ENCODE measurements at regions not wholly inside any gene's neighbourhood (a gene's known extent, or its start where the extent isn't known, plus 50 kb on each side); places are given as distances from the start of the nearest gene placed in this dataset.

DNA sequence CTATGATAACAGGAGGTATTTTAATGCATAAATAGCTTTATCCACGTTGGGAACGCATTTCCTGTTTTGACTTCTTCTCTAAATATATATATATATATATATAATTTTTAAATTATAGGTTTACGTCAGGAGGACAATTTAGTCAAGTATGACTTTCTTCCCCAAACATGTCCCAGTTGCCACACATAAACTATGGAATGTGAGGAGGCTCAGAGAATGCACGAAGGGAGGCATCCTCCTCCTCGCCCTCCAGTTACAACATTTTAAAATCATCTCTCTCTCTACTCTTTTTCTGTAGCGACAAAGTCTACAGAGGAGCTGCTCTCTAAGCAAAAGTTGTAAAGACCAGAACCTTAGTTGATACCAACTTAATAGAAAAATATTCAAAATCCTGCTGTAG lies 106.9 kb upstream of the LYZL1 start:
- no peak for ATAC-seq
- H3K4me3 ChIP-seq: no peak overlapping the region
- DNase-seq: no peak

DNA sequence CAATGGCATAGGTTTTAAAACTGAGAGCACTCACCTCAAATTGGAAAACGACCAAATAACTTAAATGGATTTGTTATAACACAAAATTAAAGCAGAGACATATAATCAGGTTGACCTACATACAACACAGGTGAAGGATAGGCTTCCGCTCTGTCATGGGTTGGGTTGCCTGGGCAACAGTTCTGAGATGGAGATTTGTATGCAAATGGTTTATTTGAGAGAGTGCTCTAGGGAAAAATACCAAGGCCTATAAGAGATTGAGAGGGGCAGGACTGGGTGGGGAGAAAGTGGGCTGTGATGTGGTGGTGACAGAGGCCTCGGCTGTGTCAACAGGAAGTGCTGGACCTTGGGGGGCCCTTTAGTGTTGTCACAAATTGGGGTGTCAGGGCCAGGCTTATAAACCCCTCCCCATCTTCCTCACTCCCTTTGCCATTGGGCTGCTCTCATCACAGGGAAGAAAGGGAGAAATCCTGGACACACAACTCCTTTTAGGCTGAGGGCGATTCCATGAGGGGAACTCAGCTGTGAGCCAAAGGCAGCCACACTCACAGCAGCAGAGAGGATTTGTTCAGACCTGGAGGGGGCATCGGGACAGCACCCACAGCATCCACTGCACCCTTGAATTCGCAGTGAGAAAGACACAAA lies 105.4 kb upstream of the LYZL1 start:
- DNase-seq (no peak), ATAC-seq (no peak)
- no peaks in the 10 kb centered on the region for H3K4me1 ChIP-seq
- TF ChIP-seq, protein P1, sequence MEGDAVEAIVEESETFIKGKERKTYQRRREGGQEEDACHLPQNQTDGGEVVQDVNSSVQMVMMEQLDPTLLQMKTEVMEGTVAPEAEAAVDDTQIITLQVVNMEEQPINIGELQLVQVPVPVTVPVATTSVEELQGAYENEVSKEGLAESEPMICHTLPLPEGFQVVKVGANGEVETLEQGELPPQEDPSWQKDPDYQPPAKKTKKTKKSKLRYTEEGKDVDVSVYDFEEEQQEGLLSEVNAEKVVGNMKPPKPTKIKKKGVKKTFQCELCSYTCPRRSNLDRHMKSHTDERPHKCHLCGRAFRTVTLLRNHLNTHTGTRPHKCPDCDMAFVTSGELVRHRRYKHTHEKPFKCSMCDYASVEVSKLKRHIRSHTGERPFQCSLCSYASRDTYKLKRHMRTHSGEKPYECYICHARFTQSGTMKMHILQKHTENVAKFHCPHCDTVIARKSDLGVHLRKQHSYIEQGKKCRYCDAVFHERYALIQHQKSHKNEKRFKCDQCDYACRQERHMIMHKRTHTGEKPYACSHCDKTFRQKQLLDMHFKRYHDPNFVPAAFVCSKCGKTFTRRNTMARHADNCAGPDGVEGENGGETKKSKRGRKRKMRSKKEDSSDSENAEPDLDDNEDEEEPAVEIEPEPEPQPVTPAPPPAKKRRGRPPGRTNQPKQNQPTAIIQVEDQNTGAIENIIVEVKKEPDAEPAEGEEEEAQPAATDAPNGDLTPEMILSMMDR (IDR thresholded peaks at IDR 0.05): no peak
- no peak overlapping the region for H3K4me3 ChIP-seq
- no peaks in the 10 kb centered on the region for H3K9me3 ChIP-seq
- H3K27ac ChIP-seq: no peak overlapping the region
- no peaks in the 10 kb centered on the region for H3K36me3 ChIP-seq
- intact Hi-C loops (cut with DNase I): no loop called here
- H3K27me3 ChIP-seq (ENCODE audit: low read depth): no peaks in the 10 kb centered on the region

More for the DNA sequence above, 106.9 kb upstream of the LYZL1 start:
- no peaks in the 10 kb centered on the region for H3K4me1 ChIP-seq
- H3K36me3 ChIP-seq: no peaks in the 10 kb centered on the region
- no peak overlapping the region for H3K27ac ChIP-seq
- H3K27me3 ChIP-seq (ENCODE audit: low read depth): no peaks in the 10 kb centered on the region
- H3K9me3 ChIP-seq: no peaks in the 10 kb centered on the region
- TF ChIP-seq, protein P1 (IDR thresholded peaks at IDR 0.05): no peak
- intact Hi-C loops (cut with DNase I): no loop called here

DNA sequence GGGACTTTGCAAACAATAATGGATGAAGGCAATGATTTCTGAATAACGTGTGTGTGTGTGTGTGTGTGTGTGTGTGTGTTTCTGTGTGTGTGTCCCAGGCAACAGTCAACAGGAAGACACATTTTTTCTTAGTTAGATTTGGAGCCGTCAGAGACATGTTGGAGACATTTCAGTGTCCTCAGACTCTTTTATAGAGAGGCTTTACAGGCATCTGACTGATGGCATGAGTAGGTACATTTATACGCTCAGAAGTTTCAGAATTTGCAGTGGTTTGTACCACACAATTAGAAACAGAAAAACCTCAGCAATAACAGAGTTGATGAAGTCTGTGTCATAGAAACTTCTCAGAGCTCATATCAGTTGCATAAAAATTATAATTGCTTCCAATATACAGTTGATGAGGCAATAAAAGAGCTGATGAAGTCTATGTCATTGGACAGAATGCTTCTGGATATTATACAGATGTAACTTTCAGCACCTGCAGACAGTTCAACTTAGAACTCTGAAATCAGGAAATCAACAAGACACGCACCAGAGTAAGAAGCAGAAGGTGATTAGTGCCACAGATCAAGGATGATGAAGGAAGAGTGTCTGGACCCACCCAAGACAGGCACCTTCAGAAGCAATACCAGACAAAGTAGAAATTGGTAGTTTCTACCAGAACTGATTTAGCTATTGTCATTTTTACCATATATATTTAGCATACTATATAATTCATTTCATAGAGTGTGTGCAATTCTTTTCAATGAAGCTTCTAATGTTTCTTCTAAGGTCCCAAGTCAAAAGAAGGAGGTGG lies 104.5 kb upstream of the LYZL1 start:
- Histone ChIP-seq H3K4me3 (no peak overlapping the region), H3K4me1 (no peaks in the 10 kb centered on the region), H3K27me3 (ENCODE audit: low read depth) (no peaks in the 10 kb centered on the region), H3K9me3 (no peaks in the 10 kb centered on the region), H3K36me3 (no peaks in the 10 kb centered on the region), H3K27ac (no peak overlapping the region)
- intact Hi-C loops (cut with DNase I): no loop called here
- DNase-seq: no peak
- TF ChIP-seq, protein P1 (IDR thresholded peaks at IDR 0.05): no peak
- no peak for ATAC-seq

DNA sequence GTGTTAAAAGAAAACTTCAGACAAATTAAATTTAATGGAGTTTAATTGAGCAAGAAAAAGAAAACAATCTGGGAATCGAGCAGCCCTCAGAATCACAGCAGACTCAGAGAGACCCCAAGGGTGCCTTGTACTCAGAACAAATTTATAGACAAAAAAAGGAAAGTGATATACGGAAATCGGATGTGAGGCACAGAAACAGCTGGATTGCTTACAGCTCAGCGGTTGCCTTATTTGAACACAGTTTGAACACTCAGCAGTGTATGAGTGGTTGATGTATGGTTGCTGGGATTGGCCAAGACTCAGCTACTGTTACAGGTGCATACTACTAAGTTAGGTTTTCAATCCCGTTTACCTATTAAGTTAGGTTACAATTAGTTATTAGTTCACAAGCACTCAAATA lies 103.8 kb upstream of the LYZL1 start:
- no peaks in the 10 kb centered on the region for H3K9me3 ChIP-seq
- TF ChIP-seq, protein P1 (IDR thresholded peaks at IDR 0.05): no peak
- H3K27me3 ChIP-seq (ENCODE audit: low read depth): no peaks in the 10 kb centered on the region
- no peak overlapping the region for H3K27ac ChIP-seq
- H3K4me3 ChIP-seq: no peak overlapping the region
- H3K4me1 ChIP-seq: no peaks in the 10 kb centered on the region
- DNase-seq (no peak), ATAC-seq (no peak)
- no peaks in the 10 kb centered on the region for H3K36me3 ChIP-seq
- intact Hi-C loops (cut with DNase I): no loop called here

DNA sequence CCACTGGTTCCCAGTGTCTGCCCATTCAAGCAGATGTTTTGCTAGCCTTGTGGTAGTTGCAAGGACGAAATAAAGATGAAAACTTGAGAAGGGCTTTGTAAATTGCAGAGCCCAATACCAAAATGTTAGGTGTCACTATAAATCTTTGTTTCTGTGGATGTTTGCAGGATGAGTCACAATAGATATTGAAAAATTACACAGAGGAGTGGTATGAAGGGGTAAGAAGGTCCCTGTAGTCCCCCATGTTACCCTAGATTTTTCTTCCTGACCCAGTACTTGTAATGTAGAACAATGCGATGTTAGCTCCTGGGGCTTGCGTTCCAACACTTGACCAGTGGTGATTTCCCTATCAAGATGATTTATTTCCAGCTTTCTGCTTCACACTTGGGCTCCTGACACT lies 102.6 kb upstream of the LYZL1 start:
- Histone ChIP-seq H3K27me3 (ENCODE audit: low read depth) (no peaks in the 10 kb centered on the region), H3K9me3 (no peaks in the 10 kb centered on the region), H3K27ac (no peak overlapping the region), H3K4me3 (no peak overlapping the region), H3K4me1 (no peaks in the 10 kb centered on the region), H3K36me3 (no peaks in the 10 kb centered on the region)
- intact Hi-C loops (cut with DNase I): no loop called here
- DNase-seq (no peak), ATAC-seq (no peak)
- TF ChIP-seq, protein P1 (IDR thresholded peaks at IDR 0.05): no peak
